ENCODE measurements at regions not wholly inside any gene's neighbourhood (a gene's known extent, or its start where the extent isn't known, plus 50 kb on each side); places are given as distances from the start of the nearest gene placed in this dataset.

DNA sequence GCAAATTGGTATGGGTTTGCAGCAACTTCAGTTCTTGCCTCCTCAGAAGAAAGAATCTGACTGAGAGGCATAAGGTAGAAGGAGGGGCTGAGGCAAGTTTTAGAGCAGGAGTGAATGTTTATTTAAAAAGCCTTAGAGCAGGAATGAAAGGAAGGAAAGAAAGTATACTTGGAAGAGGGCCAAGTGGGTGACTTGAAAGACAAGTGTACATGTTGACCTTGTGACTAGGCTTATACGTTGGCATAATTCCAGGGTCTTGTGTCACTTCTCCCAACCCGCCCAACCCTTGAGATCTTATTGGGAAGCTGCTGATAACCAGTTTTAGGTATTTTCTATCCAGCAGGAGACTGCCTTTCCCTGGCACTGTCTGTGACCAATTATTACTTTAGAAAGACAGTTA lies 436.9 kb upstream of the ZNF717 start:
- no peak for TF ChIP-seq SIN3A (IDR thresholded peaks at IDR 0.05; ENCODE audit: borderline replicate concordance, insufficient read depth, low read length)
- no peak for TF ChIP-seq POLR2AphosphoS5 (IDR thresholded peaks at IDR 0.05; ENCODE audit: low read depth, low read length)
- TF ChIP-seq FOXP2 (optimal IDR thresholded peaks at IDR 0.05; ENCODE audit: borderline replicate concordance, extremely low read depth, extremely low read length, insufficient read depth): no peak
- TF ChIP-seq, protein P1, sequence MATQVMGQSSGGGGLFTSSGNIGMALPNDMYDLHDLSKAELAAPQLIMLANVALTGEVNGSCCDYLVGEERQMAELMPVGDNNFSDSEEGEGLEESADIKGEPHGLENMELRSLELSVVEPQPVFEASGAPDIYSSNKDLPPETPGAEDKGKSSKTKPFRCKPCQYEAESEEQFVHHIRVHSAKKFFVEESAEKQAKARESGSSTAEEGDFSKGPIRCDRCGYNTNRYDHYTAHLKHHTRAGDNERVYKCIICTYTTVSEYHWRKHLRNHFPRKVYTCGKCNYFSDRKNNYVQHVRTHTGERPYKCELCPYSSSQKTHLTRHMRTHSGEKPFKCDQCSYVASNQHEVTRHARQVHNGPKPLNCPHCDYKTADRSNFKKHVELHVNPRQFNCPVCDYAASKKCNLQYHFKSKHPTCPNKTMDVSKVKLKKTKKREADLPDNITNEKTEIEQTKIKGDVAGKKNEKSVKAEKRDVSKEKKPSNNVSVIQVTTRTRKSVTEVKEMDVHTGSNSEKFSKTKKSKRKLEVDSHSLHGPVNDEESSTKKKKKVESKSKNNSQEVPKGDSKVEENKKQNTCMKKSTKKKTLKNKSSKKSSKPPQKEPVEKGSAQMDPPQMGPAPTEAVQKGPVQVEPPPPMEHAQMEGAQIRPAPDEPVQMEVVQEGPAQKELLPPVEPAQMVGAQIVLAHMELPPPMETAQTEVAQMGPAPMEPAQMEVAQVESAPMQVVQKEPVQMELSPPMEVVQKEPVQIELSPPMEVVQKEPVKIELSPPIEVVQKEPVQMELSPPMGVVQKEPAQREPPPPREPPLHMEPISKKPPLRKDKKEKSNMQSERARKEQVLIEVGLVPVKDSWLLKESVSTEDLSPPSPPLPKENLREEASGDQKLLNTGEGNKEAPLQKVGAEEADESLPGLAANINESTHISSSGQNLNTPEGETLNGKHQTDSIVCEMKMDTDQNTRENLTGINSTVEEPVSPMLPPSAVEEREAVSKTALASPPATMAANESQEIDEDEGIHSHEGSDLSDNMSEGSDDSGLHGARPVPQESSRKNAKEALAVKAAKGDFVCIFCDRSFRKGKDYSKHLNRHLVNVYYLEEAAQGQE (IDR thresholded peaks at IDR 0.05; ENCODE audit: insufficient read depth in 1 of 2, low read depth in 2 of 2, low read length in 2 of 2): no peak
- no peak for TF ChIP-seq TAF1 (IDR thresholded peaks at IDR 0.05; ENCODE audit: borderline replicate concordance, insufficient read depth, low read length)

GRCh38 chr3:76231258-76231657 lies 445.9 kb upstream of the ZNF717 start:
- TF ChIP-seq, protein P1 (IDR thresholded peaks at IDR 0.05; ENCODE audit: insufficient read depth in 1 of 2, low read depth in 2 of 2, low read length in 2 of 2): no peak
- TF ChIP-seq FOXP2 (optimal IDR thresholded peaks at IDR 0.05; ENCODE audit: borderline replicate concordance, extremely low read depth, extremely low read length, insufficient read depth) (no peak), POLR2AphosphoS5 (IDR thresholded peaks at IDR 0.05; ENCODE audit: low read depth, low read length) (no peak), SIN3A (IDR thresholded peaks at IDR 0.05; ENCODE audit: borderline replicate concordance, insufficient read depth, low read length) (no peak), TAF1 (IDR thresholded peaks at IDR 0.05; ENCODE audit: borderline replicate concordance, insufficient read depth, low read length) (no peak)

- no peak for TF ChIP-seq POLR2AphosphoS5 (IDR thresholded peaks at IDR 0.05; ENCODE audit: low read depth, low read length)
- TF ChIP-seq, protein P1 (IDR thresholded peaks at IDR 0.05; ENCODE audit: insufficient read depth in 1 of 2, low read depth in 2 of 2, low read length in 2 of 2): no peak
- no peak for TF ChIP-seq FOXP2 (optimal IDR thresholded peaks at IDR 0.05; ENCODE audit: borderline replicate concordance, extremely low read depth, extremely low read length, insufficient read depth)
- TF ChIP-seq TAF1 (IDR thresholded peaks at IDR 0.05; ENCODE audit: borderline replicate concordance, insufficient read depth, low read length): no peak
- no peak for TF ChIP-seq SIN3A (IDR thresholded peaks at IDR 0.05; ENCODE audit: borderline replicate concordance, insufficient read depth, low read length)
These were observed 457.8 kb upstream of the ZNF717 start for GRCh38 chr3:76242886-76243753.

DNA sequence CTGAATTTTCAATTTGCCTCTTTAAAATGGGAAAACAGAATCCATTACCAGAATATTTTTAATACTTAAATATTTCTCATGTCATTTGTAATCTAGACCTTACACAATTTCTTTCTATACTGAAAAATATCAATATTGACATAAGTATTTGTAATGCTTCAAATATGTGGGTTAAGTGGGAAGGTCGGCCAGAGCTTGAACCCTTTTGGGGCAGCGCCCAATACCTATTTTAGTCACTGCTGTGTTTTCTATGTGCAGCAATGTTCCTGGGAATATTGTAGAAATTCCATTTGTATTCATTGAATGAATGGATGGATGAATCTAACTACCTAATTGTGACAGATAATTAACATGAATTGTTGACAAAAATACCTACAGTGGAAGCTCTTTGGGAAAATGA lies 459.7 kb upstream of the ZNF717 start:
- TF ChIP-seq TAF1 (IDR thresholded peaks at IDR 0.05; ENCODE audit: borderline replicate concordance, insufficient read depth, low read length) (no peak), SIN3A (IDR thresholded peaks at IDR 0.05; ENCODE audit: borderline replicate concordance, insufficient read depth, low read length) (no peak), FOXP2 (optimal IDR thresholded peaks at IDR 0.05; ENCODE audit: borderline replicate concordance, extremely low read depth, extremely low read length, insufficient read depth) (no peak), POLR2AphosphoS5 (IDR thresholded peaks at IDR 0.05; ENCODE audit: low read depth, low read length) (no peak)
- TF ChIP-seq, protein P1 (IDR thresholded peaks at IDR 0.05; ENCODE audit: insufficient read depth in 1 of 2, low read depth in 2 of 2, low read length in 2 of 2): no peak
